ENCODE measurements at regions not wholly inside any gene's neighbourhood (a gene's known extent, or its start where the extent isn't known, plus 50 kb on each side); places are given as distances from the start of the nearest gene placed in this dataset.
A peak's percentile ranks its signal among the peaks of the same experiment; 100 is the strongest.
"Not testable (repeated sequence)": the region's sequence is repeated elsewhere in the genome, so short reads cannot be mapped to it uniquely, and the experiment has no call there.

DNA sequence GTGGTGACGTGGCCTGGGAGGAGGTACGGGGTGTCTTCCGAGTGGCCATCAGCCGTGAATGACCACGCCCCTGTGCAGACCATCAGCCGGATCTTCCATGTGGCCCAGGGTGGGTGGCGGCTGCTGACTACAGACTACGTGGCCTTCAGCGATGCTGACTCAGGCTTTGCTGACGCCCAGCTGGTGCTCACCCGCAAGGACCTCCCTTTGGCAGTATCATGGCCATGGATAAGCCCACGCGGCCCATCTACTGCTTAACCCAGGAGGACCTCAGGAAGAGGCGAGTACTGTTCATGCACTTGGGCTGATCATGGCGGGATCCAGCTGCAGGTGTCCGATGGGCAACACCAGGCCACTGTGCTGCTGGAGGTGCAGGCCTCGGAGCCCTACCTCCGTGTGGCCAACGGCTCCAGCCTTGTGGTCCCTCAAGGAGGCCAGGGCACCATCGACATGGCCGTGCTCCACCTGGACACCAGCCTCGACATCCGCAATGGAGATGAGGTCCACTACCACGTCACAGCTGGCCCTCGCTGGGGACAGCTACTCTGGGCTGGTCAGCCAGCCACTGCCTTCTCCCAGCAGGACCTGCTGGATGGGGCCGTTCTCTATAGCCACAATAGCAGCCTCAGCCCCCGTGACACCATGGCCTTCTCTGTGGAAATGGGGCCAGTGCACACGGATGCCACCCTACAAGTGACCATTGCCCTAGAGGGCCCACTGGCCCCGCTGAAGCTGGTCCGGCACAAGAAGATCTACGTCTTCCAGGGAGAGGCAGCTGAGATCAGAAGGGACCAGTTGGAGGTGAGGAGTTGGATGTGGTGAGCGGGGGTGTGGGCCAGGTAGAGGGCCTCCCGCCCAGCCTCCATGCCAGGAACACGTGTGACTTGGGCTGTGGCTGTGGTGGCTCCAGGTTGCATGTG, 178.4 kb downstream of the TBC1D2B start:
- H3K9ac ChIP-seq: no peak overlapping the region
- H3K9me3 ChIP-seq: no peaks in the 10 kb centered on the region
- H3K4me1 ChIP-seq: peaks cover 35% of the 10 kb centered on the region
- H3K4me2 ChIP-seq: no peak overlapping the region
- H3K27me3 ChIP-seq: no peaks in the 10 kb centered on the region
- no peak overlapping the region for H3K27ac ChIP-seq
- H3K36me3 ChIP-seq: no peaks in the 10 kb centered on the region
- H3K4me3 ChIP-seq: no peak overlapping the region
- TF ChIP-seq Cebpa-rat (IDR thresholded peaks at IDR 0.05): no peak
- no peaks in the 10 kb centered on the region for H4K20me1 ChIP-seq

GRCh38 chr15:77897896-77898406, 179.6 kb downstream of the TBC1D2B start:
- Histone ChIP-seq H3K27me3 (no peaks in the 10 kb centered on the region), H3K9ac (no peak overlapping the region), H3K4me2 (no peak overlapping the region), H3K4me1 (peaks cover 46% of the 10 kb centered on the region), H3K27ac (no peak overlapping the region), H3K36me3 (no peaks in the 10 kb centered on the region), H4K20me1 (no peaks in the 10 kb centered on the region), H3K4me3 (no peak overlapping the region), H3K9me3 (no peaks in the 10 kb centered on the region)
- no peak for TF ChIP-seq Cebpa-rat (IDR thresholded peaks at IDR 0.05)

GRCh38 chr15:77897113-77897895, 180.2 kb downstream of the TBC1D2B start:
- H3K9ac ChIP-seq, H3K4me2 ChIP-seq, H3K9me3 ChIP-seq, H3K36me3 ChIP-seq, H3K27me3 ChIP-seq, H3K27ac ChIP-seq, H3K4me3 ChIP-seq, H4K20me1 ChIP-seq: not testable (repeated sequence)
- peaks cover 52% of the 10 kb centered on the region for H3K4me1 ChIP-seq

DNA sequence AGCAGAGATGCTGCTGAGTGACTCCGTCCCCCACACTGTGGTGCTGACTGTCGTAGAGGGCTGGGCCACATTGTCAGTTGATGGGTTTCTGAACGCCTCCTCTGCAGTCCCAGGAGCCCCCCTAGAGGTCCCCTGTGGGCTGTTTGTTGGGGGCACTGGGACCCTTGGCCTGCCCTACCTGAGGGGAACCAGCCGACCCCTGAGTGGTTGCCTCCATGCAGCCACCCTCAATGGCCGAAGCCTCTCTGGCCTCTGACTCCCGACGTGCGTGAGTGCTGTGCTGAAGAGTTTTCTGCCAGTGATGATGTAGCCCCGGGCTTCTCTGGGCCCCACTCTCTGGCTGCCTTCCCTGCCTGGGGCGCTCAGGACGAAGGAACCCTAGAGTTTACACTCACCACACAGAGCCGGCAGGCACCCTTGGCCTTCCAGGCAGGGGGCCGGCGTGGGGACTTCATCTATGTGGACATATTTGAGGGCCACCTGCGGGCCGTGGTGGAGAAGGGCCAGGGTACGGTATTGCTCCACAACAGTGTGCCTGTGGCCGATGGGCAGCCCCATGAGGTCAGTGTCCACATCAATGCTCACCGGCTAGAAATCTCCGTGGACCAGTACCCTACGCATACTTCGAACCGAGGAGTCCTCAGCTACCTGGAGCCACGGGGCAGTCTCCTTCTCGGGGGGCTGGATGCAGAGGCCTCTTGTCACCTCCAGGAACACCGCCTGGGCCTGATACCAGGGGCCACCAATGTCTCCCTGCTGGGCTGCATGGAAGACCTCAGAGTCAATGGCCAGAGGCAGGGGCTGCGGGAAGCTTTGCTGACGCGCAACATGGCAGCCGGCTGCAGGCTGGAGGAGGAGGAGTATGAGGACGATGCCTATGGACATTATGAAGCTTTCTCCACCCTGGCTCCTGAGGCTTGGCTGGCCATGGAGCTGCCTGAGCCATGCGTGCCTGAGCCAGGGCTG, 181.1 kb downstream of the TBC1D2B start:
- not testable (repeated sequence) for H4K20me1 ChIP-seq, H3K36me3 ChIP-seq, H3K9ac ChIP-seq, H3K4me3 ChIP-seq, H3K9me3 ChIP-seq, H3K27me3 ChIP-seq, H3K27ac ChIP-seq
- peaks cover 58% of the 10 kb centered on the region for H3K4me1 ChIP-seq
- peak overlapping the region; percentile 49 for H3K4me2 ChIP-seq

DNA sequence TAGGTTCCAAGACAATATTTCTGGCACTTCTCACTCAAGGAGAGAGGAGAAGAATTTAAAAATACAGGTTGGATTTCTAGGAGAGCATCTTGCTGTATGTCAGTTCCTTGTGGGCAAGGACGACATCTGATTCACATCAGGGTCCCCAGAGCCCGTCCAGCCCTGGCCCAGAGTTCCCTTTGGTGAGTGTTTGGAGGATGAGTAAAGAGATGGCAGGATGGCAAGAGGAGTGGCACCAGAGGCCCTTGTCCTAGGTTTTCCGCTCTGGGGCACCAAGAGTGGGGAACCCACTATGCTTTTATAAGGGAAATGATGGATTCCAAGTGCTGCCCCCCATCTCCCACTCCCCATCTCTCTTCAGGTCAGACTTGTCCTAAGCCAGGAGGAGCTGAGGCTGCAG, 181.8 kb downstream of the TBC1D2B start:
- Histone ChIP-seq H3K27me3 (no peaks in the 10 kb centered on the region), H3K4me1 (peaks cover 57% of the 10 kb centered on the region), H4K20me1 (no peaks in the 10 kb centered on the region), H3K36me3 (no peaks in the 10 kb centered on the region), H3K4me3 (no peak overlapping the region), H3K9ac (no peak overlapping the region), H3K9me3 (no peaks in the 10 kb centered on the region), H3K4me2 (peak overlapping the region; percentile 49), H3K27ac (no peak overlapping the region)
- no peak for TF ChIP-seq Cebpa-rat (IDR thresholded peaks at IDR 0.05)

DNA sequence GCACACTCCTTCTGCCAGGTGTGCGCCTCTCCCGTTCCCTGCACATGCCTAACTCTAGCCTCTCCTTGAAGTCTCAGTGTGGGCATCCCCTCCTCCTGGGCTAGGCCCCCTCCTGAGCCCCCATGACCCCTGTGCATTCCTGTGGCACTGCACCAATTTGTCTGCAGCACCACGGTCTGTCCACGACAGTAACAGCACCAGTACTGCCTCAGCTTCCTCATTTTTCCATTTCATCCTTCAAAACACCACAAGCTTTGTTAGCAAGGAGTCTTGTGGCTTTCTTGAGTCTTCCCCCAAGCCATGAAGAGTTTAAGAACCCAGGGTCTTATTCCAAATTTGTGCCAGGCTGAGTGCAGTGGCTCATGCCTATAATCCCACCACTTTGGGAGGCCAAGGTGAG, 182.4 kb downstream of the TBC1D2B start:
- not testable (repeated sequence) for H4K20me1 ChIP-seq, H3K4me3 ChIP-seq, H3K27me3 ChIP-seq, H3K9ac ChIP-seq, H3K27ac ChIP-seq, H3K36me3 ChIP-seq, H3K9me3 ChIP-seq
- peak overlapping the region; percentile 49 for H3K4me2 ChIP-seq
- H3K4me1 ChIP-seq: peaks cover 59% of the 10 kb centered on the region

DNA sequence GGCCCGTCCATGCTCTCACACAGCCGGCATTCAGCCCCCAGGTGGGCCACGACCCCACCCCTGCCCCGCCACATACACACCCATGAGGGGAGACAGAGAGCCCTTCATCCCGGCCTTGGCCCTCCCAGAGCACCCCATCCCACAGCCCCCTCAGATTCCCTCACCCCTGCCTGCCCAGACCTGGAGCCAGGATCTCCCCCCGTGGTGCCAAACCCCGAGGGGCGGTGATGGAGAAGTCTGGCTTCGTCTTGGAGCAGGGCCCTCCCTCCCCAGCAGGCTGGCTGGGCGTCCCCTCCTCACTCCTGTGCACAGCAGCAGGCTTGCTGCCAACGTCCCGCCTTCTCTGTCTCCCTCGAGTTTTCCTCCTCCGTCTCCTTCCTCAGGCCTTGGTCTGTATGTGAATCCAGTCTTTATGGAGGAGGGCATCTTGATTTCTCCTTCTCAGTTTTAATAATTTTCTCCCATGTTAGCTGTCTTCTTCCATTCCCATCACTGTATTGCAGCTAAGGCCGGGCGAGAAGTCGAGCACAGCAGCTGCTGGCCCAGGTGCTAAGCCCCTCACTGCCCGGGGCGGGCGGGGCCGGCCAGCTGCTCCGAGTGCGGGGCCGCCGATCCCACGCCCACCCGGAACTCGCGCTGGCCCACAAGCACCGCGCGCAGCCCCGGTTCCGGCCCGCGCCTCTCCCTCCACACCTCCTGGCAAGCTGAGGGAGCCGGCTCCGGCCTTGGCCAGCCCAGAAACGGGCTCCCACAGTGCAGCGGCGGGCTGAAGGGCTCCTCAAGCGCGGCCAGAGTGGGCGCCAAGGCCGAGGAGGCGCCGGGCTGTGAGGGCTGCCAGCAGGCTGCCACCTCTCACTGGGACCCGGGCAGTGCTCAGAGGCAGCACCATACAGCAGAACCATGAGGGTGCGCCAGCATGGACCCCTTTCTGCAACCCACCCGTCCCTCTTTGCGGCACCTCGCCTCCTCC, 183.6 kb downstream of the TBC1D2B start:
- not testable (repeated sequence) for H3K27me3 ChIP-seq, H4K20me1 ChIP-seq, H3K36me3 ChIP-seq, H3K9me3 ChIP-seq, H3K4me3 ChIP-seq, H3K9ac ChIP-seq
- peak overlapping the region; percentile 30; the same call in 1 of the 2 replicates for H3K27ac ChIP-seq
- peak overlapping the region; percentile 96 for H3K4me2 ChIP-seq
- peaks cover 71% of the 10 kb centered on the region for H3K4me1 ChIP-seq

DNA sequence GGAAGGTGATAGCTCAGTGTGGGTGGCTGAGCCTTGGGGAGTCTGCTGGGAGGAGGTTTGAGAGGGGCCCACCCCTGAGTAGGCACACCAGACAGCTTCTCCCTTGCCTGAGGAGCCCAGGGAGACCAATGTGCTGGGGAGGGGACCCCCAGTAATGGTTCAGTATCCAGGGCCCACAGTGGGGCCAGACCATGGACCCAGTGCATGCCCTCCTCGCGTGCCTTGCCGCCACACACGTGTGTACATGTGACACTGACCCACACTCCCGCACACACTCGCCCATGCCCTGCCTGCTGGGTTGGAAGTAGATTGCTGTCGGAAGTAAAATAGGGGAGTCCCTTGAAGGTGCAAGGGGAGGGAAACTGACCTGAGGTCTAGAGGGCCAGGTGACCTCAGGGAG, 184.3 kb downstream of the TBC1D2B start:
- Histone ChIP-seq H3K27ac (peak overlapping the region; percentile 30; the same call in 1 of the 2 replicates), H3K4me1 (peaks cover 73% of the 10 kb centered on the region), H3K9ac (peak overlapping the region; percentile 19; the same call in 1 of the 2 replicates), H3K4me2 (peak overlapping the region; percentile 96)
- not testable (repeated sequence) for H3K36me3 ChIP-seq, H4K20me1 ChIP-seq, H3K27me3 ChIP-seq, H3K9me3 ChIP-seq, H3K4me3 ChIP-seq
